HG02885 (cell line): ENCODE measurements at regions not wholly inside any gene's neighbourhood (a gene's known extent, or its start where the extent isn't known, plus 50 kb on each side); places are given as distances from the start of the nearest gene placed in this dataset.

ENCODE experiments used
- ATAC-seq: cut with Tn5 transposase; IDR thresholded peaks from one replicate; pipeline ENCODE4 v1.9.1; 2021; ENCODE audit warnings: mild to moderate bottlenecking; ENCODE audit not compliant: unreplicated experiment, poor library complexity

DNA sequence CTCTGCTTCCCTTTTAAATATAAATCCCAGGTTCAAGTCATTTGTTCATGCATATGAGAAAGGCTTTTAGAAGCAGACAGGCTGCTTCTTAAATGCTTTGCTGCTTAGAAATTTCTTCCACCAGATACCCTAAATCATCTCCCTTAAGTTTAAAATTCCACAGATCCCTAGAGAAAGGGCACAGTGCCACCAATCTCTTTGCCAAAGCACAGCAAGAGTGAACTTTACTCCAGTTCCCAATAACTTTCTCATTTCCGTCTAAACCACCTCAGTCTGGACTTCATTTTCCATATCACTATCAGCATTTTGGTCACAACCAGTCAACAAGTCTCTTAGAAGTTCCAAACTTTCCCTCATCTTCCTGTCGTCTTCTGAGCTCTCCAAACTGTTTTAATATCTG is 679.8 kb upstream of the FTMT start:
- no peak for ATAC-seq

DNA sequence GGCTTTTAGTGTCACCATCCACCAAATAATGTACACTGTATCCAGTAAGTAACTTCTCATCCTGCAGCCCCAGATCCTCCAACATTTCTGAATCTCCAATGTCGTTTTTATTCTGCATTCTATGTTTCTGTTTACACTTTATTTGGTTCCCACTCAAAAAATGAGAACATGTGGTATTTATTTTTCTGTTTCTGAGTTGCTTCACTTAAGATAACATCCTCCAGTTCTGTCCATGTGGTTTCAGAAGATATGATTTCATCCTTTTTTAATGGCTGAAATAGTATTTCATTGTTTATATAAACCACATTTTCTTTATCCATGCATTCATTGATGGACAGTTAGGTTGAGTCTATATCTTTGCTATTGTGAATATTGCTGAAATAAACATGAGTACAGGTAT is 677.3 kb upstream of the FTMT start:
- ATAC-seq, result no peak

DNA sequence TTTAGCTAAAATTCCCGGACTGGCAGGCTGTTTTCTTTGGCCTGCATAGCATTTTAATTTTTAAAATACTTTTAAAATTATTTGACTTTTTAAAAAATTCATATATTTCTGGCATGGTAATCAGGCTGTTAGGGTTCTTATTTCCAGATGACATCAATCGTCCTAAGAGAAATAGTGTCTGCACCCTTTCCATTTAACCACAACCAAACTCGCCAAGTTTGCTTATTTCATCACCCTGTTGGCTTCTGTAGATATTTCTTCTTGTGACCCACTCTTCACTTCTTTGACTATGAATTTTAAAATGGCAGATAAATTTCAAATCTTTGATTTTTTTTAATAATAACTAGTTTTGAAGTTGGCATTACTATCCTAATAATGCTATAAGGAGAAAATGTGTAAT is 675.7 kb upstream of the FTMT start:
- no peak for ATAC-seq

DNA sequence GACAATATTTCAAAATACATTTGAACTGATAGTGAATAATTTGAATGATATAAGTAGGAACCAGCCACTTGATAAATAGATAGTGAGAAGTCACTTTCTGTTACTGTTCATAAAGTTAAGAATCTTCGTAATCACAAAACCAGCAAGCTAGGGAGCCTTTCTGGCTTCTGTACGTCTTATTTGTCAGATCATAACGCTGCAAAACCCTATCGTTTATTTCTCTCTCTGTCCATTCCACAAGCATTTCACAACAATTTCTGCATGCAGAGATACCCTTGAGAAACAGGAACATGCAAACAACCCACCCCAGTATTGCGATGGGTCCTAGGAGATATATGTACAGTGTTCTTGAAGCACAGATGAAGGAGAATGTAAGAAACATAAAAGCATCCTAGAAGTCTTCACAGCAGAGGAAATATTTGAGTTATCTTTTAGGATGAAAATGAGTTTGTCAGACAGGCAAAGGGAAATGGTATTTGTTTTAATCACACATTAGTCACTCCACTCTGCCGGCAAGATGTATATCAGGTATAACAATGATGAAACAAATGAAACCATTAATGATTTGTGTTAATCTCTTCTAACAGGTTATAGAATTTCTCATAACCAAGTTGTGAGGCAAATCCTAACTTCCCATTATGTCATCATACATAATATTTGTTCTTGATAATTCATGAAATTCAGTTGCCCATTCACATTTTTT is 668.7 kb upstream of the FTMT start:
- ATAC-seq, result no peak

DNA sequence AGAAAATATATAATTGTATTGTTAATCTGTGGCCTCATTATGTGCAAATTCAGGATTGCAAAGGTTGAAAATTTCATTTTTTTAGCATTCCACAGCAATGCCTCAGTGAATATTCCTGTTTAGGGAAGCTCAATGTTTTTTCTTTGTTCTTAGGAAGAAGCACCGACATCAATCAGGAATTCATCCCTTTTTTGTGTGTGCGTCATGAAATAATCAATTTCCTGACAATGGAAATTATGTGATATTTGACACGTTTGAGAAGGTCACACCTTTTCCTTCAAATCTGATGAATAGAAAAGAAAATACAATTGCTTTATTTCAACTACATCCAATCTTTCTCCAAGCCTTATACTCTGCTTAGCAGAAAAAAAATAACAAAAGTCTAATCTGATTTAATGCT is 662.8 kb upstream of the FTMT start:
- no peak for ATAC-seq

DNA sequence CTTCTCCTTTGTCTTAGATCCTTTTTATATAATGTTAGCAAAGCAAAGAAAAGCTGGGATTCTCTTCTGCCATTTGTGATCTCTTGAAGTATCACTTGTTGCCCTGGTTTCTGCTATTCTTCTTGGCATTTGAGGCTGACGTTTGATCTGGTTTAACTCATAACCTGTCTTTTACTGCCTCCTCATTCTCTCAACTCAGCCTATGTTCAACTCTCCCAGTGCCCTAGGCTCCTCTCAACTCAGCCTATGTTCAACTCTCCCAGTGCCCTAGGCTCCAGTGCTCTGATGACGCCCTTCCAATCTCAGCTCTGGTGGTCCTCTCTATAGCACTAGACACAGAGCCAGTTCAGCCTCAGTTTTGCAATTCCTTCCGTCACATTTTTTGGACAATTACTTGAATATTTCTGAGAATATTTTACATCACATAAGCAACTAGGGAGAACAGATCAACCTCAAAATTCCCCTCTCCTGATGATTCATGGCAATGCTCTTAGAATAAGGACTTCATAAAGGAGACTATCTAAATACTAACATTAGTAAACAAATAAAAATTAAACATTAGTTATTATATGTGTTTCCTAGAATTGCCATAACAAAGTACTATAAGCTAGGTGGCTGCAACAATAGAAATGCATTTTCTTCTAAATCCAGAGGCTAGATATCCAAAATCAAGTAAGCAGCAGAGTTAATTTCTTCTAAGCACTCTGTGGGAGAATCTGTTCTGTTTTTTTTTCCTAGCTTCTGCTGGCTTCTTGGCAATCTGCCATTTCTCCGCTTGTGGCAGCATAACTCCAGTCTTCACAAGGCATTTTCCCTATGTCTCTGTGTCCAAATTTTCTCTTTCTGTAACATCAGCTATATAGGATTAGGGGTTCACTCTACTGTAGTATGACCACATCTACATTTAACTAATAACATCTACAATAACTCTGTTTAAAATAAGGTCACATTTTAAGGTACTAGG is 662.1 kb upstream of the FTMT start:
- no peak for ATAC-seq

DNA sequence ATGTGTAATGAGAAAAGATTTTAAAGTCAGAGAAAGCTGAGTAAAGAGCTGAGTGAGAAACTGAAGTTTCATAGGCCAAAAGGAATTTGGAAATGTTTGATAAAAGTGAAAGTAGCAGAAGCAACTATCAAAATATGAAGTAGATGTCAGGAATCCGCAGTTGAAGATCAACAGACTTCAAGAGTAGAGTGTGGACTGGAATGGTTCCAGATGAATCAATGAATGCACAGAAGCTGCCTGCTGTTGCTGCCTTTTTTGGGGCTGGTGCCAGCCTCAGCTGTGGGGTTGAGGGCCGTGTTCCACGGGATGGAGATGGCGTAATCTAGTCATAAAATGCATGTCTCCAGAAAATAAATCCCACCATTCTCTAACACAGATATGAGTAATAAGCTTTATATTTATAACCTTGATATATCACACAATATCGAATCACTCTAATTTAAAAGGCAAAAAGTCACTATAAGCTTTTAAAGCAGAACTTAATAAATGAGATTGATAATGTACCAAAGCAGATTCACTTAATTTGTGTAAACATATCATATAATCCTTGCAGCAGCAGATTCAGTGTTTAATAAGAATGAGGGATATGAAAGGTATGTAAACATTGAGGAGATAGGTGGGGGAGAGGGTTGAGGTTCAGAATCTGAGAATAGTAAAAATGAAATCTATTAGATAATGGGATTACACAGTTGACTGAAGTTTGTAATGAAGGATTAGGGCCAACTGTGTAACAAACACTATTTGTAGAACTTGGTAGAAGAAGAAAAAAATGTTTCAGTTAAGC is 652.3 kb upstream of the FTMT start:
- ATAC-seq, result no peak

DNA sequence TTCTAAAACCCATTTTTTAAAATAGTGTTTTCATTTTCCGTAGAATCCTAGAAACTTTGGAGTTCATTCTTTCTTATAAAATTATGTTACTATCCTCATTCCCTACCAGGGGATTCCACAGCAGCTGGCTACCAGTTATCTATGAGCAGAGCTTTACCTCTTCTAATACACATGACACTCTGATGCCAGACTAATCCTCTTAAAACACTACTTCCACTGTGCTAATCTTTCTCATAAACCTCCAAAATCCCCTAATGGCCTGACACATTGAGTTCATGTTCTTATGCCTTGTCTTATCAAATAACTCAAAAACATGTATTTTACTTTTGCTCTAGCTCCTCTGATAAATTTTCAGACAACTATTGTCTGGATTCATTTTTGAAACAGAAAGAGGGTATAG is 633.6 kb upstream of the FTMT start:
- no peak for ATAC-seq

DNA sequence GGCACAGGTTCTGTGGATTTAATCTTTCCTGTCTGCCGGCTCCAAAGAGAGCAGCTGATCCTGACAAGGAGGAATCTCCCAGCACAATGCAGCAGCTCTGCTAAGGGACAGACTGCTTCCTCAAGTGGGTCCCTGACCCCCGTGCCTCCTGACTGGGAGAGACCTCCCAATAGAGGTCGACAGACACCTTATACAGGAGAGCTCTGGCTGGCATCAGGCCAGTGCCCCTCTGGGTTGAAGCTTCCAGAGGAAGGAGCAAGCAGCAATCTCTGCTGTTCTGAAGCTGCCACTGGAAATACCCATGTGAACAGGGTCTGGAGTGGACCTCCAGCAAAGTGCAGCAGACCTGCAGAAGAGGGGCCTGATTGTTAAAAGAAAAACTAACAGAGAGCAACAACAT is 630.2 kb upstream of the FTMT start:
- no peak for ATAC-seq

DNA sequence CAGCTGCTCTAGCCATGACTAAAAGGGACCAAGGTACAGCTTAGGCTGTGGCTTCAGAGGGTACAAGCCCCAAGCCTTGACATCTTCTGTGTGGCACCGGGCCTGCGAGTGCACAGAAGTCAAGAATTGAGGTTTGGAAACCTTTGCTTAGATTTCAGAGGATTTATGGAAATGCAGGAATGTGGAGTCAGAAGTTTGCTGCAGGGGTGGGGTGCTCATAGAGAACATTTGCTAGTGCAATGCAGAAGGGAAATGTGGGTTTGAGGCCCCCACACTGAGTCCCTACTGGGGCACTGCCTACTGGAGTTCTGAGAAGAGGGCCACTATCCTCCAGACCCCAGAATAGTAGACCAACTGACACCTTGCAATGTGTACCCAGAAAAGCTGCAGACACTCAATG is 624.9 kb upstream of the FTMT start:
- ATAC-seq, result no peak

DNA sequence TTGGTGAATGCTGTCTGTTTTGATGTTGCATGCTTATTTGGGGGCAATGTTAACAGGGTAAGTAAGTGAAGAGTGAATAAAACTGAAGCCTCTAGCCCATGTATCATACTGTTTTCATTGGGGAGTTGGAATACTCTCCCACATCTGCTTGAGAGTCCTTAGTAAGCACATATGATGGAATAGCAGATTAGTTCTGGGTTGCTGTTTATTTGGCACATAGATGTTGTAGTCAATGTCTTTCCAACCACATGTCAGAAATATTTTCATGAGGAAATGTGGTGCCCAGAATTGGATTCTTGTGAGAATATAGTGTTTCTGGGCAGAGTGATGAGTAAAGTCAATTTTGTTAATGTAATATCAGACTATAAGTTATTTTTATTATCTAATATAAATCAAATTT is 611.7 kb upstream of the FTMT start:
- ATAC-seq, result no peak

DNA sequence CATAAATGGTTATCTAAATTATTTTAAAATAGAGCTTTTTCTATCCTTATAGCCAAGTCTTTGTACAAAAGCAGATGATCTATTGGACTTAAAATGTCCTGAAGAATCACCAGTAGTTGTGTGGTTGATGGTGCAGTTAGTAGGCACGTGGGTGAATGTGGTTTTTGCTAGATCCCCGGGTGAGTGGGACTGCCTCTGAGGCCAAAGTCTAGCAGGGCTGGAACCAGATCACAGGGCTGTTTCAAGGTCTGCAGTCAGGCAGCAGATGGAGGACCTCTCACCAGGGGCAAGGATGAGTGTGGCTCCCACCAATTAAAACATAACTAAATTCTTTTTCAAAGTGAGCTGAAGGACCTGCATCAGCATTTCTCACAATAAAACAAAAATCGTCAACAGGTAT is 604.7 kb upstream of the FTMT start:
- ATAC-seq, result no peak

DNA sequence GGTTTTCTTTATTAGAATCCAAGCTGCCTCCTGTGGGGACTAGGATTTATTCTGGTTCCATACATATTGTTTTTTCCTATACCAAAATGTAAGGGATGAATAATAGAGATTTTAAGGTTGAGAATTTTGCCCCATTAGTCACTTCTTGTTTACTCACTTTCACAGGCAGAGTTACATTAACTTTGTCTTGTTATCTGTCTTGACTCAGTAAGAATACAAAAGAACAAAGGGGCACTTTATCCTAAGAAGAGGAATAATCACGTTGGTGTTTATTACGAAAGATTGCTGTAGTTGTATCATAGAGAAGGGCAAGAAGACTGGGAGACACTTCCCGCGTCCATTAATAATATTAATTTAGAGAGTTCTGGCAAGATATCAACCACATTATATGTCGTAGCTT is 599.7 kb upstream of the FTMT start:
- ATAC-seq, result no peak

DNA sequence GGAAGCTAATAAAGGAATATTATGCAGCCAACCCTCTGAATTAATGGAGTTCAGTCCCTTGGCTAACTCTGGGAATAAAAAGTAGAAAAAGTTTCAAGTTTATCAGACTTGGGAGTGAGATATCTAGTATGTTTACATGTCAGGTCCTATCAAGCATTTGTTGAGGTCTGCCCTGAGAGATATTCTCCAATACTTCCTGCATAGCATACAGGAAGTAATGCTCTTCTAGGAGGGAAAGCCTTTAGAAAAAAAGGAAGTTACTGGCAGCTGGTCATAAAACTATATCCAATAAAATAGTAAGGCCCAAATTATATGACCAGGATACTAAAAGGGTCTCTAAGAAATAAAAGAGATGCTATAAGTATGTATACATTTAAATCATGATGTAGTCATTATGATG is 594.1 kb upstream of the FTMT start:
- ATAC-seq, result no peak

DNA sequence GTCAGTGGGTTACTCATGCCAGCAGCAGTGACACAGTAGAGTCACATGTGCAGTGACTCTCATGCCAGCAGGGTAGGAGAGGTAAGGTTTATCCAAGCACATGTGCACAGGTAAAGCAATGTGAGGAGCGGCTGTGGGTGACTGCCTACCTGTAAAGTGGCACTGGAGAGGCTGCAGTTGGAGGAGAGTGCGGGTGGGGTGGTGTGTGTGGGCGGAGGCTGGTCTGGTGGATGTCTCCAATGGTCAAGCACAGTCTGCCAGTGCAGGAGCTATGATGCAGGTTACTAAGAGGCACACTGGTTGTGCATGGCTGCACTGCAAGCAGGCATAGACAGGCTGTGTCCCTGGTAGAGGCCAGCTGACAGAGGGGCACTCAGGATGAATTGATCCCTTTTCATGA is 588.2 kb upstream of the FTMT start:
- ATAC-seq, result no peak

DNA sequence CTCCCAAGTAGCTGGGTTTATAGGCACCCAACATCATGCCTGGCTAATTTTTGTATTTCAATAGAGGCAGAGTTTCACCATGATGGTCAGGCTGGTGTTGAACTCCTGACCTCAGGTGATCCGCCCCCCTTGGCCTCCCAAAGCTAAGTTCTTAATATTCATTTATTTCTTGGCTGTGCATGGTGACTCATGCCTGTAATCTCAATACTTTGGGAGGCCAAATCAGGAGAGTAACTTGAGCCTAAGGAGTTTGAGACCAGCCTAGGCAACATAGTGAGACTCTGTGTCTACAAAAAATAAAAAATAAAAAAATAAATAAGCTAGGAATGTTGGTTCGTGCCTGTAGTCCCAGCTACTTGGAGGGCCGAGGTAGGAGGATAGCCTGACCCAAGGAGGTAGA is 587.1 kb upstream of the FTMT start:
- no peak for ATAC-seq

DNA sequence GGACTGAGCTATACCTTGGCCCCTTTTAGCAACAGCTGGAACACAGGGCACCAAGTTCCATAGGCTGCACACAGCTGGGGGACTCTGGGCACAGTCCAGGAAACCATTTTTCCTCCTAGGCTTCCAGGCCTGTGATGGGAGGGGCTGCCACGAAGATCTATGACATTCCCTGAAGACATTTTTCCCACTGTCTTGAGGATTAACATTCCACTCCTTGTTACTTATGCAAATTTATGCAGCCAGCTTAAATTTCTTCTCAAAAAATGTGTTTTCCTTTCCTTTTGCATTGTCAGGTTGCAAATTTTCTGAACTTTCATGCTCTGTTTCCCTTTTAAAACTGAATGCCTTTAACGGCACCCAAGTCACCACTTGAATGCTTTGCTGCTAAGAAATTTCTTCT is 580.1 kb upstream of the FTMT start:
- no peak for ATAC-seq

DNA sequence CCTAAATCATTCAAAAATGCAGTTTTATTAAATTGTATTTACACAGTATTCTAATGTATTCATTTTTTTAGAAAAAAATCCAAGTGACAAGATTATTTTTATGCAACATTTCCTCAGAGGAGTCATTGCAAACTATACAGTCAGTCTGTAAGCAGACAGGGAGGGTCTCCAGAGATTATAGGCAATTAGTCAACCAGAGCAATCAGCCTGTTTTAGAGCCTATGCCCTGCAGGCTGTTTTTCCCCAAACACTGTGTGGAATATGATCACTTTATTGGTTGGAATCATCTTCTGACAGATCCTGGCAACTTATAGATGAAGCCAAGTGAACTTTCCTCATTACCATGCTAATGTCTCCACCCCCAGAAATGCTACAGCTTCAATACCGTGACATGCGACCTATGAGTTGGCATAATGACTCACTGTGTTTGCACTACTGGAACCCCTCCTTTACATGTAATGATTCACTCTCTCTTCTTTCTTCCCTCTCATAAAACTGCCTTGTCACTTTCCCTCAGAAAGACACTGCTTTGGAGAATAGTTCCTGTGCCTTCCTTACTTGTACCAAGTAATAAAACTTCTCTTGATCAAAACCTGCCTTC is 577.7 kb upstream of the FTMT start:
- no peak for ATAC-seq

DNA sequence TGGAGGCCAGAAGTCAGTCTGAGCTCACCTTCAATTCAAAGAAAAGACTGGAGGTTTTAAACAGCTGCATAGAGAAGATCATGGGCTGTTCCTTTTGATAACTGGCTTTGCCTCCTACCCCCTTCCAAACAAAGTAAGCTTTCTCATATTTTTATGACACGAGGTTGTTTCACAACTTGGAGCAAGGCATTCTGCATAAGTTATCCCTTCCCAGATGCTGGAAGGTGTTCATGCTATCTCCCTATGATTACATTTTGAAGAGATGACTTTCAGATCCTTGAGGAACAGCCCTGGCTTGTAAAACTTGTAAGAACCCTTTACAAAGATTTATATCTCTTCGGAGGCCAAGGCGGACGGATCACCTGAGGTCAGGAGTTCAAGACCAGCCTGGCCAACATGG is 571.9 kb upstream of the FTMT start:
- ATAC-seq, result no peak

DNA sequence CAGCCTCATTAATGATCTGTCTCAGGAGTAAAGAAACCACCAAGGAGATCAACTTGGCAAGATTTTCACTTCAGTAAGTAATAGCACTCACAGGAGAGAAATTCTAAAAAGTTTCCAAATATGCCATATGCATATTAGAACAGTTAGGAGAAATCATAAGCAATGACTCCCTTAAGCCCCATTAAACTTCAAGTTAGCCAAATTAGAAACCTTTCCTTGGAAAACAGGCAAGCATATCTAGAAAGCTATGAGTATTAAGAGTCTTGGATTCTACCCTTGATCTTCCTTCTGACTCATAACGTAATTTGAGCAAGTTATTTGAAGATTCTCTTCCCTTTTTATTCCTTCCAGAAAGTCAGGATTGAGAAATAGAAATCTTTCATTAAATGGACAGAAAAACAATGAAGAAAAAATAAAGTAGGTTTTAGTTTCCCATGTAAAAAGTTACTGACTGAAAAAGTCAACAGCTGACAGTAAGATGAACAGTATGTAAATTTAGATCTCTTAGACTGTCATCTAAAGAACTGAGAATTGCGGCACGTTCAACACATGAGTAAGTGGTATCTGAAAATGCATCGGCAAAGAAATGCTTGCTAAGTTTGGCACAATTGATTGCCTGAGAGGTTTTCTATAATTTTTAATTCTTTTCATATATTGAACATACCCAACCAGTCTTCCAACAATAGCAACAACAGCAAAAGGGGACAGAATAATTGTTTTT is 565.7 kb upstream of the FTMT start:
- no peak for ATAC-seq
